Naive B cell (primary cell): ENCODE measurements at regions not wholly inside any gene's neighbourhood (a gene's known extent, or its start where the extent isn't known, plus 50 kb on each side); places are given as distances from the start of the nearest gene placed in this dataset.
"Not testable (repeated sequence)": the region's sequence is repeated elsewhere in the genome, so short reads cannot be mapped to it uniquely, and the experiment has no call there.

Experiments used
- ATAC-seq, 2 donors: fragments of 150-1000 bp; cut with Tn5 transposase; 2 replicates each; pipeline ENCODE4 v1.10.0; 2021; ENCODE audit warnings: low read depth in 2 of 2, mild to moderate bottlenecking in 2 of 2, moderate library complexity in 2 of 2
- DNase-seq: peaks from one replicate; pipeline ENCODE4 v3.0.0; 2022
- H3K27ac Mint-ChIP-seq, 6 donors: one replicate each; pipeline ENCODE4 v1.8.0; 2020 to 2022; ENCODE audit warnings: mild to moderate bottlenecking in 6 of 6, mixed read lengths in 6 of 6, moderate library complexity in 5 of 6, inconsistent platforms in 2 of 6
- H3K27me3 Mint-ChIP-seq, 3 donors: one replicate each; pipeline ENCODE4 v1.8.0; 2021 to 2022; ENCODE audit warnings: mixed read lengths in 3 of 3, mild to moderate bottlenecking in 1 of 3
- H3K36me3 Mint-ChIP-seq, 2 donors: one replicate each; pipeline ENCODE4 v1.8.0; 2020 to 2022; ENCODE audit warnings: mixed read lengths in 2 of 2, inconsistent platforms in 1 of 2, mild to moderate bottlenecking in 1 of 2
- H3K4me1 Mint-ChIP-seq, 3 donors: one replicate each; pipeline ENCODE4 v1.8.0; 2020 to 2022; ENCODE audit warnings: mixed read lengths in 3 of 3, inconsistent platforms in 1 of 3, mild to moderate bottlenecking in 1 of 3, moderate library complexity in 1 of 3
- H3K4me3 Mint-ChIP-seq, 8 donors: one replicate each; pipeline ENCODE4 v1.8.0; 2020 to 2022; ENCODE audit warnings: mild to moderate bottlenecking in 8 of 8, mixed read lengths in 8 of 8, moderate library complexity in 8 of 8, inconsistent platforms in 2 of 8
- H3K9me3 Mint-ChIP-seq, 7 donors: one replicate each; pipeline ENCODE4 v1.8.0; 2020 to 2022; ENCODE audit warnings: mixed read lengths in 7 of 7, mild to moderate bottlenecking in 5 of 7, inconsistent platforms in 2 of 7, moderate library complexity in 1 of 7

- H3K27me3 Mint-ChIP-seq: peaks cover 0 to 11% (median 9%) of the 10 kb centered on the region in 3 donors
- ATAC-seq: no peak
- H3K4me3 Mint-ChIP-seq: no peak overlapping the region
- H3K9me3 Mint-ChIP-seq: peaks cover 0 to 5% (median 2%) of the 10 kb centered on the region in 7 donors
- no peaks in the 10 kb centered on the region for H3K36me3 Mint-ChIP-seq
- no peak for DNase-seq
- peaks cover 0 to 4% (median 0%) of the 10 kb centered on the region in 3 donors for H3K4me1 Mint-ChIP-seq
- peak overlapping the region in 1 of 6 donors; percentile 10 for H3K27ac Mint-ChIP-seq
Measured at GRCh38 chr17:19470530-19471261, 59.7 kb downstream of the RNF112 start.

- not testable (repeated sequence) for H3K4me3 Mint-ChIP-seq, DNase-seq, H3K9me3 Mint-ChIP-seq, H3K36me3 Mint-ChIP-seq, H3K4me1 Mint-ChIP-seq, H3K27ac Mint-ChIP-seq, ATAC-seq
- peaks cover 0 to 24% (median 13%) of the 10 kb centered on the region in 3 donors for H3K27me3 Mint-ChIP-seq
Measured at GRCh38 chr17:19474405-19474804, 59.2 kb upstream of the SLC47A1 start.

- not testable (repeated sequence) for ATAC-seq, H3K27ac Mint-ChIP-seq, H3K36me3 Mint-ChIP-seq, H3K4me3 Mint-ChIP-seq, H3K9me3 Mint-ChIP-seq, H3K4me1 Mint-ChIP-seq, DNase-seq
- peaks cover 0 to 29% (median 13%) of the 10 kb centered on the region in 3 donors for H3K27me3 Mint-ChIP-seq
Measured at GRCh38 chr17:19475800-19476199, 57.9 kb upstream of the SLC47A1 start.

GRCh38 chr17:19482576-19482975 lies 51.1 kb upstream of the SLC47A1 start:
- DNase-seq: no peak
- no peak overlapping the region for H3K4me3 Mint-ChIP-seq
- no peak overlapping the region for H3K27ac Mint-ChIP-seq
- no peak for ATAC-seq
- H3K4me1 Mint-ChIP-seq: no peaks in the 10 kb centered on the region
- H3K9me3 Mint-ChIP-seq: peaks cover 0 to 3% (median 0%) of the 10 kb centered on the region in 7 donors
- peaks cover 0 to 4% of the 10 kb centered on the region in 2 donors for H3K36me3 Mint-ChIP-seq
- peaks cover 0 to 33% (median 5%) of the 10 kb centered on the region in 3 donors for H3K27me3 Mint-ChIP-seq
